Suprapubic skin (tissue), 4 donors: ENCODE measurements at regions not wholly inside any gene's neighbourhood (a gene's known extent, or its start where the extent isn't known, plus 50 kb on each side); places are given as distances from the start of the nearest gene placed in this dataset.
A peak's percentile ranks its signal among the peaks of the same experiment; 100 is the strongest.

Source experiments
- DNase-seq, 2 donors: peaks; one replicate each; pipeline ENCODE4 v3.0.0-alpha.2; 2019; ENCODE audit warnings: low spot score in 2 of 2
- H3K27ac ChIP-seq: fragments of 200-600 bp; sonication (generic); one replicate; pipeline ENCODE4 v1.5.1; 2019
- H3K27me3 ChIP-seq: fragments of 200-600 bp; sonication (generic); one replicate; pipeline ENCODE4 v1.5.1; 2019
- H3K36me3 ChIP-seq: fragments of 200-600 bp; sonication (generic); one replicate; pipeline ENCODE4 v1.5.1; 2019
- H3K4me1 ChIP-seq: fragments of 200-600 bp; sonication (generic); one replicate; pipeline ENCODE4 v1.5.1; 2019
- H3K4me3 ChIP-seq: fragments of 200-600 bp; sonication (generic); one replicate; pipeline ENCODE4 v1.5.1; 2019; ENCODE audit warnings: mild to moderate bottlenecking
- H3K9me3 ChIP-seq: fragments of 200-600 bp; sonication (generic); one replicate; pipeline ENCODE4 v1.5.1; 2019
- EP300 ChIP-seq: sonication (generic); formaldehyde crosslinking; IDR thresholded peaks from one replicate; pipeline ENCODE4 v1.6.1; 2017; ENCODE audit warnings: antibody characterized with exemption
- POLR2A ChIP-seq, 2 donors: fragments of 450-650 bp; IDR thresholded peaks; one replicate each; pipeline ENCODE4 v1.6.1; 2017; ENCODE audit warnings: antibody characterized with exemption in 2 of 2, mild to moderate bottlenecking in 2 of 2, moderate library complexity in 2 of 2
- POLR2AphosphoS5 ChIP-seq, 3 donors: sonication (generic); formaldehyde crosslinking; IDR thresholded peaks; one replicate each; pipeline ENCODE4 v1.6.1; 2017; ENCODE audit warnings: antibody characterized with exemption in 3 of 3
- WGBS: methylation state at CpG from one replicate; pipeline ENCODE4 v1.1.5; 2018; 5-methylcytosine and 5-hydroxymethylcytosine counted together
- TF ChIP-seq, protein P1 (sequence below), 2 donors: fragments of 200-600 bp in 1 of 2; fragments of 450-650 bp in 1 of 2; sonication (generic) in 1 of 2; IDR thresholded peaks; one replicate each; pipeline ENCODE4 v1.5.1; 2016 to 2019; ENCODE audit warnings: antibody characterized with exemption in 2 of 2, mild to moderate bottlenecking in 1 of 2, moderate library complexity in 1 of 2

DNA sequence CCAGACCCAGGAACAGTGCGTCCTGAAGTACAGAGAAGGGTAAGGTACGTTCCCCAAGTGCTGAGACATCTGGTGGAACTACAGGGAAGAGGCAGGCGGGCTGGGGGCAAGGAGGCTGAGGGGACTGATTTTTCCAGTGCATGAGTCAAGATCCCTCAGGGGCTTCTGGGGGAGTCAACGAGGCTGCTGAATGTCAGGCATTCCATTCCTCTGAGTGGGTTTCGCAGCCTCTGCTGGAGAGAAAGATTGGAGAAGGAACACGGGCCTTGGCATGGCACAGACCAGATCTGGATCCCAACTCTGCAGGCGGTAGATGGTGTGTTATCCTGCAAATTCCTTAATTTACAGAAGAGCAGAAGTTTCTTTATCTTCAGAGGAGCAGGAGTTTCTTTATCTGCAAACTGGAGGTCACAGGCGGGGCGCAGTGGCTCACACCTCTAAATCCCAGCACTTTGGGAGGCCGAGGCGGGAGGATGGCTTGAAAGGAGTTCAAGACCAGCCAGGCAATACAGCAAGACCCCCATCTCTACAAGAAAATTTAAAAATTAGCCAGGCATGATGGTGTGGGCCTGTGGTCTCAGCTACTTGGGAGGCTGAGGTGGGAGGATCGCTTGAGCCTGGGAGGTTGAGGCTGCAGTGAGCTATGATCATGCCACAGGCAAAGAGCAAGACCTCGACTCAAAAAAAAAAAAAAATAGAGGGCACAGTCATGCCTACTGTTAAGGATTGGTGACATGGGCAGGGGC lies 132.6 kb upstream of the MAP1LC3B2 start:
- Histone ChIP-seq H3K27me3 (no peaks in the 10 kb centered on the region), H3K27ac (peak overlapping the region; percentile 15), H3K9me3 (no peaks in the 10 kb centered on the region), H3K36me3 (no peaks in the 10 kb centered on the region), H3K4me3 (no peak overlapping the region), H3K4me1 (peaks cover 10% of the 10 kb centered on the region)
- no peak for TF ChIP-seq POLR2AphosphoS5 (IDR thresholded peaks at IDR 0.05)
- TF ChIP-seq, protein P1, sequence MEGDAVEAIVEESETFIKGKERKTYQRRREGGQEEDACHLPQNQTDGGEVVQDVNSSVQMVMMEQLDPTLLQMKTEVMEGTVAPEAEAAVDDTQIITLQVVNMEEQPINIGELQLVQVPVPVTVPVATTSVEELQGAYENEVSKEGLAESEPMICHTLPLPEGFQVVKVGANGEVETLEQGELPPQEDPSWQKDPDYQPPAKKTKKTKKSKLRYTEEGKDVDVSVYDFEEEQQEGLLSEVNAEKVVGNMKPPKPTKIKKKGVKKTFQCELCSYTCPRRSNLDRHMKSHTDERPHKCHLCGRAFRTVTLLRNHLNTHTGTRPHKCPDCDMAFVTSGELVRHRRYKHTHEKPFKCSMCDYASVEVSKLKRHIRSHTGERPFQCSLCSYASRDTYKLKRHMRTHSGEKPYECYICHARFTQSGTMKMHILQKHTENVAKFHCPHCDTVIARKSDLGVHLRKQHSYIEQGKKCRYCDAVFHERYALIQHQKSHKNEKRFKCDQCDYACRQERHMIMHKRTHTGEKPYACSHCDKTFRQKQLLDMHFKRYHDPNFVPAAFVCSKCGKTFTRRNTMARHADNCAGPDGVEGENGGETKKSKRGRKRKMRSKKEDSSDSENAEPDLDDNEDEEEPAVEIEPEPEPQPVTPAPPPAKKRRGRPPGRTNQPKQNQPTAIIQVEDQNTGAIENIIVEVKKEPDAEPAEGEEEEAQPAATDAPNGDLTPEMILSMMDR (IDR thresholded peaks at IDR 0.05) = peak; percentile 14 to 38
- DNase-seq = peak; percentile 85 to 87
- 59% methylated on average over 12 of the region's 13 CpGs for WGBS

DNA sequence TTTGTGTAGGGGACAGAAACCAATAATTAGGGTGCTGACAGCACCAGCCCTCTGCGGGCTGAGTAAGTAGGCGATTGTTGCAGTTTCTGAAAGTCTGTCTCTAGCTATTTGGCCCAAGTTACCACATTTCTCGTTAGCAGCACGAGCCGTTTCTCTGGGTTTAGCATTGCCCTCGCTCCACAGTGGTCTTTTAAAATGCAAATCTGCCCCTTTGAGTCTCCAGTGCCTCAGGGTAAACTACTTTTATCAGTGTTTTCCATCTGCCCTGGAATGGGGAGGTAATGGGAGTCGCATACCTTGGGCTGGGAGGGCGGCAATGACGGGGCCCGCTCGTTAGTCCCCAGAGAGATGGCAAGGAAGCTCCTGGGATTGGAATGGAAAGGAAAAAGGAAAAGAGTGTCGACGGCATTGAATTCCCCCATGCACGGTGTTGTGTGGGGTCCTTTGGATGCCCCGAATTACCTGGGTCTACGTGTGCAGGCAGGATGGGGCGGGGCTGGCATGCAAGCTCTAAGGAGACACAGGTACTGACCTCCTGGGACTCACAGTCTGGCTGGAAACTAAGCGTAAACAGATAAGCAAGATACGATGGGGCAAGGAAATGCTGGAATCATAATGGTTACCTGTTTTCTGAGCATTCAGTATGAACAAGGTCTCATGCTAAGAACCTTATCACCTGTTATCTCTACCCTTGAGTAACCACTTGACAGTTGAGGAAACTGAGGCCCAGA lies 131.8 kb upstream of the MAP1LC3B2 start:
- no peaks in the 10 kb centered on the region for H3K27me3 ChIP-seq
- H3K4me1 ChIP-seq = peaks cover 13% of the 10 kb centered on the region
- H3K27ac ChIP-seq = no peak overlapping the region
- H3K4me3 ChIP-seq = no peak overlapping the region
- WGBS = 67% methylated on average over 19 of the region's 19 CpGs
- TF ChIP-seq EP300 (no peak), POLR2AphosphoS5 (IDR thresholded peaks at IDR 0.05) (no peak), POLR2A (IDR thresholded peaks at IDR 0.05) (no peak)
- TF ChIP-seq, protein P1 (IDR thresholded peaks at IDR 0.05) = no peak
- no peaks in the 10 kb centered on the region for H3K36me3 ChIP-seq
- H3K9me3 ChIP-seq = no peaks in the 10 kb centered on the region
- DNase-seq = no peak

DNA sequence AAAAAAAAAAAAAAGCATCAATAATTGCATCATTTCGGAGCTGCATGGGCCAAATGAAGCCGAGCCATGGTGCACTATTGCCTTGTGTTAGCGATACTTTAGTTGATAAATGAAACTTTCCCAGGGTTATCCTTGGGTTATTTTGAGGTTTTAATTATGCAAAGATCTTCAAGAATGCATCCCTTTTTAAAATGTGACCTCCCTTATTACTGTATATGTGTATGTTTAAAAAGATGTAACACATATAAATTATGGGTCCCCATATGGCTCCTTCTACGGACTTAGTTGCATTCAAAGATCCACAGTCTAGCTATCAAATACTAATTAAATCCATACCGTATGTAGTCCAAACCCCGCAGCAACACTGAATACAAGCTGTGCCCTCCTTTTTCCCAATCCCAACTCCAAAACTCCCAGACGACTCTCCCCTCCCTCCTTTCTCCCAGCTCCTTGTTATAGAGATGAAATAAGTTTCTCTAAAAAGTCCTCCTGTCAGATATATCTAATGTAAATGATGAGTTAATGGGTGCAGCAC lies 129.3 kb upstream of the MAP1LC3B2 start:
- peaks cover 30% of the 10 kb centered on the region for H3K4me1 ChIP-seq
- TF ChIP-seq POLR2AphosphoS5 (IDR thresholded peaks at IDR 0.05) (no peak), POLR2A (IDR thresholded peaks at IDR 0.05) (no peak)
- DNase-seq = no peak
- no peaks in the 10 kb centered on the region for H3K9me3 ChIP-seq
- H3K27ac ChIP-seq = no peak overlapping the region
- H3K36me3 ChIP-seq = no peaks in the 10 kb centered on the region
- WGBS = 66% methylated on average over 7 of the region's 7 CpGs
- H3K27me3 ChIP-seq = no peaks in the 10 kb centered on the region
- H3K4me3 ChIP-seq = no peak overlapping the region

DNA sequence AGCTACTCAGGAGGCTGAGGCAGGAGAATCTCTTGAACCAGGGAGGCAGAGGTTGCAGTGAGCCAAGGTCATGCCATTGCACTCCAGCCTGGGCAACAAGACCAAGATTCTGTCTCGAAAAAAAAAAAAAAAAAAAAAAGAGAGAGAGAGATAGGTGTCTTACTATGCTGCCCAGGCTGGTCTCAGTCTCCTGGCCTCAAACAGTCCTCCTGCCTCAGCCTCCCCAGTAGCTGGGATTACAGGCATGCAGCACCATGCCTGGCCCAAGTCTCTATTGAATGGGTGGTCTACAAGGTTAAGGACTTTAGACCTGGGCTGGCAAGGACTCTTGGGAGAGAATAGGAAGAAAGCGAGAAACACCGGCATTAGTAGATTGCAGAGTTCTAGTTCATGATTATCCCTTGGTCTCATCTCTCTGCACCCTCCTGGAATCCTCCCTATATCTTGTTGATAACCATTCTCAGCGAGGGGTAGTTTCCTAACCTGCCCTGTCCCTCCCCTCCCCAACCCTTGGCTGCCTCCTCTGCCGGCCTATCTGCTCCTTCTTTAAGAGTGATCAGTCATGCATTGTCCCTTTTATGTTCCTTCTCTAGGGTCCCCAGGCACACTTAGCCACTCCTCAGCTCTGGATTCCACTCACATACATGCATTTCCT lies 128.1 kb upstream of the MAP1LC3B2 start:
- DNase-seq = no peak
- Histone ChIP-seq H3K27ac (no peak overlapping the region), H3K9me3 (no peaks in the 10 kb centered on the region), H3K36me3 (no peaks in the 10 kb centered on the region), H3K4me3 (no peak overlapping the region), H3K4me1 (peaks cover 29% of the 10 kb centered on the region), H3K27me3 (no peaks in the 10 kb centered on the region)
- TF ChIP-seq POLR2A (IDR thresholded peaks at IDR 0.05) = no peak
- TF ChIP-seq, protein P1 (IDR thresholded peaks at IDR 0.05) = no peak
- no peak for TF ChIP-seq EP300
- TF ChIP-seq POLR2AphosphoS5 (IDR thresholded peaks at IDR 0.05) = no peak
- 93% methylated on average over 5 of the region's 5 CpGs for WGBS

GRCh38 chr12:116431677-116432300 lies 127.4 kb upstream of the MAP1LC3B2 start:
- no peak overlapping the region for H3K27ac ChIP-seq
- DNase-seq = no peak
- 91% methylated on average over 13 of the region's 13 CpGs for WGBS

More at GRCh38 chr12:116431677-116432300, 127.4 kb upstream of the MAP1LC3B2 start:
- H3K9me3 ChIP-seq = no peaks in the 10 kb centered on the region
- H3K27me3 ChIP-seq = no peaks in the 10 kb centered on the region
- no peaks in the 10 kb centered on the region for H3K36me3 ChIP-seq
- H3K4me1 ChIP-seq = peaks cover 27% of the 10 kb centered on the region
- TF ChIP-seq POLR2AphosphoS5 (IDR thresholded peaks at IDR 0.05) (no peak), EP300 (no peak), POLR2A (IDR thresholded peaks at IDR 0.05) (no peak)
- TF ChIP-seq, protein P1 (IDR thresholded peaks at IDR 0.05) = no peak
- no peak overlapping the region for H3K4me3 ChIP-seq
